HG02884 (cell line): ENCODE measurements at regions not wholly inside any gene's neighbourhood (a gene's known extent, or its start where the extent isn't known, plus 50 kb on each side); places are given as distances from the start of the nearest gene placed in this dataset.

Source experiments
- ATAC-seq: cut with Tn5 transposase; IDR thresholded peaks from one replicate; pipeline ENCODE4 v1.9.1; 2021; ENCODE audit warnings: mild to moderate bottlenecking, moderate library complexity; ENCODE audit not compliant: unreplicated experiment

- no peak for ATAC-seq
Measured at GRCh38 chr1:164953098-164953497, 394.1 kb downstream of the PBX1 start.

GRCh38 chr1:164951508-164951907 lies 392.5 kb downstream of the PBX1 start:
- ATAC-seq: no peak

- no peak for ATAC-seq
Measured at GRCh38 chr1:164950541-164950986, 391.6 kb downstream of the PBX1 start.

GRCh38 chr1:164949771-164950471 lies 390.9 kb downstream of the PBX1 start:
- ATAC-seq: no peak

- ATAC-seq: no peak
Measured at GRCh38 chr1:164948101-164948500, 389.1 kb downstream of the PBX1 start.

DNA sequence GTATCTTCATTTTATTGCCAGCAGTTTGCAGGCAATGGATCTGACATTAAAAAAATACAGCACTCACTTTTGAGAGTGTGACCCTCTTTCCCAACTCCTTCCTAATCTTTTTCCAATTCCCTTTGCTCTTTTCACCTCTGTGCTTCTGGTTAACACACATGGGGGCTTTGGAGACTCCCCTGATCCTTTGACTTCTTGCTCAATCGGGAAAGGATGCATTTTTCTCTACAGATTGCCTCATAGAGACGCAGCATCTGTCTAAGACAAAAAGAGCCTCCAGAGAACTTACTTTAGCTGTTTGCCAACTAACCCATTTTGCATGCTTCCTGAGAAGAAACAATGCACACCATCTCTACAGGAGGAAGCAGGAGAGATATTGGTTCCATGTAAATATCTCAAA lies 378.3 kb downstream of the PBX1 start:
- no peak for ATAC-seq

- ATAC-seq: no peak
Measured at GRCh38 chr1:164932580-164932979, 373.6 kb downstream of the PBX1 start.

GRCh38 chr1:164930833-164931232 lies 371.8 kb downstream of the PBX1 start:
- ATAC-seq: no peak

DNA sequence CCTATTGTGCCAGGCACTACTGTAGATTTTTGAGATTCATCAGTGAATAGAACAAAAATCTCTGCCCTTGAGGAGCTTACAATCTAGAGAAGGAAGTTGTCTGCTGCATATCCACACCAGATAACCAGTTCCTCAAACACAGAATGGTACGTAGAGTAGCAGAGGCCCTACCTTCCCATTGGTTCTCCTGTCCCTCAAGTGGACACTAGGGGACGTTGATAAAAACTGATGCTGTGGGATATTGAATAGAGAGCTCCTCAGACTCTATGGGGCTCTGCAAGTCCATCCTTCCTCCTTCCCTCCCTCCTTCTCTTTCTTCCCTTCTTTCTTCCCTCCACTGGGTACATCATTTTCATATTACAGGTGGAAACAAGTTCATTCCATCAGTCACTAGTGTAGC lies 371.3 kb downstream of the PBX1 start:
- ATAC-seq: no peak

DNA sequence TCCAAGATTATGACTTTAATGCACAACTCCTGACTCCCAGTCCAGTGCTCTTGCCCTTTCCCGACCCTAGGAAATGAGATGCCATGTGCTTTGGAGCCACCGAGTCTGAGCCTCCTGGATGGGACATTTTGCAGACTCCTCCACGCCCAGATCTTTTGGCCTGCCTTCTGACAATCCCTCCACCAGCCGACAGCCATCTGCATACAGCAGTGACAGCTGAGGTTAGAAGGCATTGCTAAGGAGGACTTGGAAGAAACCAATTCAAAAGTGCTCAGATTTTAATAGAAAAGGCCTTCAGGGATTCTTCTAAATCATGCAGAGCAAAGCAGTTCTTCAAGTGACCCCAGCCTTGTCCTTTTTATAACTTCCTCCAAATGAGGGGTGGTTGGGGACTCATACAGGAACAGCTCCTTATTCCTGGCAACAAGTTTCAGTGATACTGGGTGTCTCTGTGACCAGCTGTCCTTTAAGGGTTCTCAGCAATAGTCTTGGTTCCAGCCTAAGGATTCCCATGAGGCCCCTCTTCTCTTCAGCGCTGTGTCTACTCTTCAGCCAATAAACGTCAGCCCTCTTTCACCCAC lies 369.3 kb downstream of the PBX1 start:
- ATAC-seq: no peak

- ATAC-seq: no peak
Measured at GRCh38 chr1:164926107-164926506, 367.1 kb downstream of the PBX1 start.

GRCh38 chr1:164922585-164922984 lies 363.6 kb downstream of the PBX1 start:
- no peak for ATAC-seq

DNA sequence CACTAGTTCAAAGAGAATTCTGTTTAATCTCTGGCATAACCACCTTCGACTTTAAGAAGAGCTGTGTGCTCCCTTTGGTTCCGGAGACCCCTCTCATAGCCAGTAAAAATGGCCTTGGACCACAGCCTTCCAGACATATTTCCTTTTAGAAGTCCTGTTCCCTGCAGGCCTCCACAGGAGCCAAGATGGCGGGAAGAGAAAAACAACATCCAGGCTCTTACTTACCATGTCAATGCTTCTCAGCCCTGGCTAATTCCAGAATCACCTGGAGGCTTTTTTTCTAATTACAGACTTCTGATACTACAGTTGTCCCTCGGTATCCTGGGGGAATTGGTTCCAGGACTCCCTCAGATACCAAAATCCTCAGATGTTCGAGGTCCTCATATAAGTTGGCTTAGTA lies 362.5 kb downstream of the PBX1 start:
- no peak for ATAC-seq

GRCh38 chr1:164918140-164918539 lies 359.2 kb downstream of the PBX1 start:
- ATAC-seq: no peak

DNA sequence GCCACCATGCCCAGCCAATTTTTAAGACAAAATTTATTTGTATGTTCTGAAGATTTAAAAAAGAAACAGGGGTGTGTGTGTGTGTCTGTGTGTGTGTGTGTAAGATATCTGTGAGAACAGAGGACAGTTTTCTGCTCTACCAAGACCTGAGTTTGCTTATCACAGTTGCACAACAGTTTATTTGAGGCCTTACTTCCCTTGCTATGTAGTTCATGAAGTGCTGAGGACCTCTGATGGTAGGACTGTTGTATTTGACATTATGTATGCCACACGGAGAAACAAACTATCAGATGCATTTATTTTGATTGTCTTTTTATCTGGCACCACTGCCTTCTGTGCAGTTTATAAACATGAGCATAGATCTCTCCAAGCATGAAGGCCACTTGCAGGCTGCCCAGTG lies 355.2 kb downstream of the PBX1 start:
- no peak for ATAC-seq

GRCh38 chr1:164912290-164912689 lies 353.3 kb downstream of the PBX1 start:
- no peak for ATAC-seq

- no peak for ATAC-seq
Measured at GRCh38 chr1:164910671-164911070, 351.7 kb downstream of the PBX1 start.

DNA sequence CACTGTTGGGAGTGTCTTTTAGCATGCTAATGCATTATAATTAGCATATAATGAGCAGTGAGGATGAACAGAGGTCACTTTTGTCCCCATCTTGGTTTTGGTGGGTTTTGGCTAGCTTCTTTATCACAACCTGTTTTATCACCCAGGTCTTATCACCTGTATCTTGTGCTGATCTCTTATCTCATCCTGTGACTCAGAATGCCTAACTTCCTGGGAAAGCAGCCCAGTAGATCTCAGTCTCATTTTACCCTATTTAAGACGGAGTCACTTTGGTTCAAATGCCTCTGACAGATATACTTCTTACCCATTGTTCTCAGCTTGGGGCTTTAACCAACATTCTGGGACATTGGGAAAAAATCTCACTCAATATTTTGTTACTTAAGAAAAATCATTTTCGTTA lies 348.7 kb downstream of the PBX1 start:
- ATAC-seq: no peak

GRCh38 chr1:164905869-164906268 lies 346.9 kb downstream of the PBX1 start:
- ATAC-seq: no peak

DNA sequence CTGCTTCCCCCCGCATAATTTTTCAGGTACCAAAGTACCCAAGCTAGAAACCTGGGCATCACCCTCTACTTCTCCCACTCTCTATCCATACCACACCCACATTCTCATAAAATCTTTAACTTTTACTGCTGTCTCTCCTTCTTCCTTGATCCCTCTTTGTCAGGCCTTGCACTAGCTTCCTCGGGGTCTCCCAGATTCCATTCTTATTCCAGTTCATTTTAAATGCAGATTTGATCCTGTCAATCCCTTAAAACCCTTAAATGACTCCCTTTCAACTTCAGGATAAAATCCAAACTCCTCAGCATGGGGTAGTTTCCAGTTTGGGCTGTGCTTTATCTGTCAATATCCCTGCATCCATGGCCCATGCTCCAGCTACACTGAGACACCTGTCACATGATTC lies 343.5 kb downstream of the PBX1 start:
- no peak for ATAC-seq
